HEK293T (cell line): ENCODE measurements at regions not wholly inside any gene's neighbourhood (a gene's known extent, or its start where the extent isn't known, plus 50 kb on each side); places are given as distances from the start of the nearest gene placed in this dataset.
"Not testable (repeated sequence)": the region's sequence is repeated elsewhere in the genome, so short reads cannot be mapped to it uniquely, and the experiment has no call there.

Source experiments
- CTCF ChIA-PET: fragments of 350-600 bp; formaldehyde crosslinking; extraction: SDS; loops from one replicate; lab custom pipeline; 2021; ENCODE audit warnings: antibody characterized with exemption, inconsistent platforms; lab: Yijun Ruan, JAX
- POLR2A ChIA-PET: fragments of 350-600 bp; formaldehyde crosslinking; extraction: SDS; loops from one replicate; lab custom pipeline; 2020; ENCODE audit warnings: antibody characterized with exemption, inconsistent platforms; lab: Yijun Ruan, JAX
- DNase-seq: peaks from one replicate; pipeline ENCODE4 v3.0.0; 2012; ENCODE audit warnings: mixed read lengths; ENCODE audit errors: extremely low spot score
- ARNT ChIP-seq: fragments of 450-650 bp; IDR thresholded peaks from 2 replicates; pipeline ENCODE4 v1.6.1; 2017; ENCODE audit warnings: mild to moderate bottlenecking
- BHLHE40 ChIP-seq: fragments of 450-650 bp; IDR thresholded peaks from 2 replicates; pipeline ENCODE4 v1.6.1; 2016; ENCODE audit warnings: mild to moderate bottlenecking, moderate library complexity, borderline replicate concordance
- CTBP1 ChIP-seq: fragments of 450-650 bp; IDR thresholded peaks from 2 replicates; pipeline ENCODE4 v1.6.1; 2016; ENCODE audit warnings: borderline replicate concordance
- ELF4 ChIP-seq: fragments of 450-650 bp; IDR thresholded peaks from 2 replicates; pipeline ENCODE4 v1.6.1; 2017; ENCODE audit warnings: antibody characterized with exemption
- FOXA1 ChIP-seq: fragments of 450-650 bp; IDR thresholded peaks from 2 replicates; pipeline ENCODE4 v1.6.1; 2016; ENCODE audit warnings: mild to moderate bottlenecking
- FOXK2 ChIP-seq: fragments of 450-650 bp; IDR thresholded peaks from 2 replicates; pipeline ENCODE4 v1.6.1; 2016; ENCODE audit warnings: mild to moderate bottlenecking
- FOXM1 ChIP-seq: fragments of 450-650 bp; IDR thresholded peaks from 2 replicates; pipeline ENCODE4 v1.6.1; 2017; ENCODE audit warnings: mild to moderate bottlenecking, borderline replicate concordance
- HDGF ChIP-seq: fragments of 450-650 bp; IDR thresholded peaks from 2 replicates; pipeline ENCODE4 v1.6.1; 2017; ENCODE audit warnings: antibody characterized with exemption, borderline replicate concordance
- L3MBTL2 ChIP-seq: fragments of 450-650 bp; conservative IDR thresholded peaks from 2 replicates; pipeline ENCODE4 v1.6.1; 2016; ENCODE audit warnings: mild to moderate bottlenecking
- LEF1 ChIP-seq: fragments of 450-650 bp; IDR thresholded peaks from 2 replicates; pipeline ENCODE4 v1.6.1; 2017; ENCODE audit warnings: mild to moderate bottlenecking, borderline replicate concordance
- NFRKB ChIP-seq: fragments of 450-650 bp; IDR thresholded peaks from 2 replicates; pipeline ENCODE4 v1.6.1; 2016; ENCODE audit warnings: mild to moderate bottlenecking, moderate library complexity
- SP1 ChIP-seq: fragments of 450-650 bp; IDR thresholded peaks from 2 replicates; pipeline ENCODE4 v1.6.1; 2017
- SUZ12 ChIP-seq: fragments of 450-650 bp; IDR thresholded peaks from 2 replicates; pipeline ENCODE4 v1.6.1; 2016; ENCODE audit warnings: mild to moderate bottlenecking
- TARDBP ChIP-seq: fragments of 450-650 bp; IDR thresholded peaks from 2 replicates; pipeline ENCODE4 v1.6.1; 2016
- ZNF384 ChIP-seq: fragments of 450-650 bp; IDR thresholded peaks from 2 replicates; pipeline ENCODE4 v1.6.1; 2016
- TF ChIP-seq, protein P1 (sequence below): fragments of 450-650 bp; IDR thresholded peaks from 2 replicates; pipeline ENCODE4 v1.6.1; 2016

- TF ChIP-seq L3MBTL2 (no peak), FOXK2 (no peak), SP1 (no peak), ELF4 (no peak)
- POLR2A ChIA-PET: no interaction called here
- CTCF ChIA-PET: no interaction called here
- DNase-seq: no peak
These were observed 560.0 kb downstream of the TBC1D32 start for GRCh38 chr6:120774275-120774674.

- DNase-seq: no peak
- TF ChIP-seq SUZ12 (no peak), ZNF384 (no peak), ELF4 (no peak)
- POLR2A ChIA-PET: no interaction called here
- CTCF ChIA-PET: no interaction called here
These were observed 563.3 kb downstream of the TBC1D32 start for GRCh38 chr6:120771019-120771418.

- CTCF ChIA-PET: no interaction called here
- DNase-seq: no peak
- TF ChIP-seq BHLHE40 (no peak), ZNF384 (no peak), NFRKB (no peak), ELF4 (no peak), ARNT (no peak), FOXA1 (no peak), TARDBP (no peak)
- POLR2A ChIA-PET: no interaction called here
These were observed 570.0 kb downstream of the TBC1D32 start for GRCh38 chr6:120764312-120764711.

GRCh38 chr6:120759570-120759969, 574.7 kb downstream of the TBC1D32 start:
- ChIA-PET CTCF (interaction anchor here (0.7 kb wide), 1 partner anchor 452 kb away, joined by 4 read pairs; no protein-coding TSS in a partner anchor), POLR2A (no interaction called here)
- no peak for DNase-seq
- TF ChIP-seq ELF4 (no peak), LEF1 (no peak), ZNF384 (no peak), FOXM1 (no peak), FOXA1 (no peak), TARDBP (no peak), BHLHE40 (no peak), FOXK2 (no peak), ARNT (no peak), SP1 (no peak), HDGF (no peak), CTBP1 (no peak)
- TF ChIP-seq, protein P1, sequence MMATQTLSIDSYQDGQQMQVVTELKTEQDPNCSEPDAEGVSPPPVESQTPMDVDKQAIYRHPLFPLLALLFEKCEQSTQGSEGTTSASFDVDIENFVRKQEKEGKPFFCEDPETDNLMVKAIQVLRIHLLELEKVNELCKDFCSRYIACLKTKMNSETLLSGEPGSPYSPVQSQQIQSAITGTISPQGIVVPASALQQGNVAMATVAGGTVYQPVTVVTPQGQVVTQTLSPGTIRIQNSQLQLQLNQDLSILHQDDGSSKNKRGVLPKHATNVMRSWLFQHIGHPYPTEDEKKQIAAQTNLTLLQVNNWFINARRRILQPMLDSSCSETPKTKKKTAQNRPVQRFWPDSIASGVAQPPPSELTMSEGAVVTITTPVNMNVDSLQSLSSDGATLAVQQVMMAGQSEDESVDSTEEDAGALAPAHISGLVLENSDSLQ: no peak

- POLR2A ChIA-PET, DNase-seq, CTCF ChIA-PET: not testable (repeated sequence)
These were observed 585.7 kb downstream of the TBC1D32 start for GRCh38 chr6:120748574-120748973.

GRCh38 chr6:120736740-120737139, 597.5 kb downstream of the TBC1D32 start:
- CTCF ChIA-PET: no interaction called here
- DNase-seq: no peak
- no peak for TF ChIP-seq FOXA1
- TF ChIP-seq, protein P1: no peak
- TF ChIP-seq SUZ12: no peak
- no peak for TF ChIP-seq HDGF
- POLR2A ChIA-PET: no interaction called here

DNA sequence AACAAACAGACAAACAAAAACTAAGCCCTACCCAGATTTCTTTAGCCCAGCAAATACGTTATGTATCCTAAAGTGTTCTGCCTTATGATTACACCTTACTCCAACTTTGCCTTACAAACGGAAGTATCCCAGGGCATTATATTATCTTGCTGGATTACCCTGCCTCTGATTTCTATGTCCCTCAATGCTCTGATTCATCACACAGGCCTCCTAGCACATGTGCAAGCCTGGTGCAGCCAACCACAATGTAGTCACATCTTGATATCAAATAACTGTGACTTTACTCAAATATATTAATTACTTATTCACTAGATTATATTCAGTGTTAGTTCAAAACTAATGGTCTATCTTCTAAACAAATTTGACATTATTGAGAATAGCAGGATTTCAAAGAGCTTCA, 598.6 kb downstream of the TBC1D32 start:
- CTCF ChIA-PET: no interaction called here
- POLR2A ChIA-PET: no interaction called here
- no peak for TF ChIP-seq ZNF384
- no peak for TF ChIP-seq FOXK2
- no peak for TF ChIP-seq TARDBP
- TF ChIP-seq FOXA1: no peak
- TF ChIP-seq L3MBTL2: no peak
- no peak for TF ChIP-seq CTBP1
- no peak for TF ChIP-seq ELF4
- no peak for TF ChIP-seq NFRKB
- no peak for TF ChIP-seq HDGF
- no peak for TF ChIP-seq SUZ12
- TF ChIP-seq FOXM1: no peak
- TF ChIP-seq, protein P1: no peak
- no peak for TF ChIP-seq LEF1
- no peak for TF ChIP-seq ARNT
- TF ChIP-seq BHLHE40: no peak
- no peak for TF ChIP-seq SP1
- DNase-seq: no peak

GRCh38 chr6:120711255-120711654, 623.0 kb downstream of the TBC1D32 start:
- ChIA-PET CTCF (no interaction called here), POLR2A (no interaction called here)
- DNase-seq: no peak
- TF ChIP-seq, protein P1: no peak
- TF ChIP-seq ELF4 (no peak), SP1 (no peak), FOXK2 (no peak), BHLHE40 (no peak), FOXA1 (no peak), ZNF384 (no peak), CTBP1 (no peak), ARNT (no peak), LEF1 (no peak), FOXM1 (no peak), HDGF (no peak), TARDBP (no peak), NFRKB (no peak), L3MBTL2 (no peak), SUZ12 (no peak)
